IMR-90 (cell line): ENCODE measurements at regions not wholly inside any gene's neighbourhood (a gene's known extent, or its start where the extent isn't known, plus 50 kb on each side); places are given as distances from the start of the nearest gene placed in this dataset.

Experiments used
- CHD1 ChIP-seq: IDR thresholded peaks from 2 replicates; pipeline ENCODE4 v1.6.1; 2012; ENCODE audit warnings: low read depth, low read length, improper control_type of control experiment
- CTCF ChIP-seq: conservative IDR thresholded peaks from 2 replicates; pipeline ENCODE4 v1.5.1; 2012; ENCODE audit warnings: mild to moderate bottlenecking, low read depth, low read length, improper control_type of control experiment
- ELK1 ChIP-seq: fragments of 150-350 bp; IDR thresholded peaks from 2 replicates; pipeline ENCODE4 v1.6.1; 2016; ENCODE audit warnings: low read depth, mild to moderate bottlenecking, low read length, moderate library complexity, borderline replicate concordance
- FOS ChIP-seq: fragments of 150-350 bp; IDR thresholded peaks from 2 replicates; pipeline ENCODE4 v1.6.1; 2016; ENCODE audit warnings: low read depth, low read length
- MAFK ChIP-seq: IDR thresholded peaks from 2 replicates; pipeline ENCODE4 v1.6.1; 2012; ENCODE audit warnings: low read depth, low read length, improper control_type of control experiment
- MAZ ChIP-seq: IDR thresholded peaks from 2 replicates; pipeline ENCODE4 v1.6.1; 2012; ENCODE audit warnings: low read depth, mild to moderate bottlenecking, low read length, improper control_type of control experiment, moderate library complexity, borderline replicate concordance
- MXI1 ChIP-seq: IDR thresholded peaks from 2 replicates; pipeline ENCODE4 v1.6.1; 2012; ENCODE audit warnings: low read depth, mild to moderate bottlenecking, low read length, moderate library complexity, borderline replicate concordance
- NFE2L2 ChIP-seq: fragments of 150-350 bp; IDR thresholded peaks from 2 replicates; pipeline ENCODE4 v1.6.1; 2016; ENCODE audit warnings: low read depth, mild to moderate bottlenecking, low read length
- POLR2A ChIP-seq: IDR thresholded peaks from 2 replicates; pipeline ENCODE4 v1.6.1; 2012; ENCODE audit warnings: mild to moderate bottlenecking, low read depth, low read length
- RAD21 ChIP-seq: IDR thresholded peaks from 2 replicates; pipeline ENCODE4 v1.6.1; 2012; ENCODE audit warnings: low read length, improper control_type of control experiment
- RCOR1 ChIP-seq: IDR thresholded peaks from 2 replicates; pipeline ENCODE4 v1.6.1; 2012; ENCODE audit warnings: mild to moderate bottlenecking, low read length, improper control_type of control experiment; ENCODE audit not compliant: insufficient replicate concordance
- SMC3 ChIP-seq: fragments of 150-350 bp; IDR thresholded peaks from 2 replicates; pipeline ENCODE4 v1.6.1; 2016; ENCODE audit warnings: low read depth, mild to moderate bottlenecking, antibody characterized with exemption, low read length, moderate library complexity
- USF2 ChIP-seq: fragments of 150-350 bp; IDR thresholded peaks from 2 replicates; pipeline ENCODE4 v1.6.1; 2017; ENCODE audit warnings: mild to moderate bottlenecking, antibody characterized with exemption, low read length, low read depth

GRCh38 chr18:22473366-22473765 lies 55.7 kb upstream of the CTAGE1 start:
- TF ChIP-seq RAD21 (no peak), CTCF (no peak), SMC3 (no peak), CHD1 (no peak), POLR2A (no peak), FOS (no peak), MXI1 (no peak), USF2 (no peak), RCOR1 (no peak), MAZ (no peak), MAFK (no peak), NFE2L2 (no peak), ELK1 (no peak)
